Kidney tubule cell (primary cell): ENCODE measurements at regions not wholly inside any gene's neighbourhood (a gene's known extent, or its start where the extent isn't known, plus 50 kb on each side); places are given as distances from the start of the nearest gene placed in this dataset.
"Not testable (repeated sequence)": the region's sequence is repeated elsewhere in the genome, so short reads cannot be mapped to it uniquely, and the experiment has no call there.

Experiments
- DNase-seq: peaks from one replicate; pipeline ENCODE4 v3.0.0-alpha.2; 2018; ENCODE audit warnings: low spot score

DNA sequence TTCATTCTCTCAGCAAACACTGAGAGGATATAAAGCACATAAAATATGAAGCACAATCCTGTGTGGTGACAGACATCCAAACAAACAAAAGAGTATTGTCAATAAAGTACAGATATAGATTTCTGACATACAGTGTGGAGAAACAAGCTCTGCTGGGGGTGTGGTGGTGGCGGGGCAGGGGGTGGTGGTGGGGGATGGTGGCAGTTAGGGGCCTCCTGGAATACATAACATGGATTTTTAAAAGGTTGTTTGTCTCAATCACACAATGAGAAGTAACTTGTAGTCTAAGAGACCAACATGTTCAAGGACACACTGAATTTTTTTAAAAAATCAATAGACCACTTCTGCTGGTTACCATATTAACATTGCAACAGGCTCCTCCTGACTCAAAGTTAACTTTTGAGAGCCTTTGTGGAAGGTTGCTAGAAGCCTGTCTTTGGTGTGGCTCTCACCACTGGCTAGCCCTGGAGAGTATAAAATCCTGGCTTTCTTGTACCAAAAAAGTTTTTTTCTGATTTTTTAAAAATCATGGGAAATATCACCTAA, 1197.4 kb downstream of the SUCLG1 start:
- no peak for DNase-seq

DNA sequence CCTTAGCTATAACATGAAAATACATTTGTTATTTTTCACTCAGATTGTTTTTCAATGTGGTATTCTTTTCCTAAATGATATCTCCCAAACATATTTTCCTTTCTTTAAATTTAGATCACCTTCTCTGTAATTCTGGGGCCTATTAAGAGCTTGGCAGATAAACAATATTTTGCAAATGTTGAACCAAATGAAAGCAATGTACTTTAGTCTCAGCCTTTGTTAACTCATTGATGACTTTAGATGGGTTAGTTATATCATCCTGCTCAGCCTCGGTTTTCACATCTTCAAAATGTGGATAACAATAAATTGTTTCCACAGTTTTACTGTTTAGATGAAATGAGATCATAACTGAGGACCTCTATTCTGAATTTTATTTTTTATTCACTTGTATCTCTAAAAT, 1205.2 kb downstream of the SUCLG1 start:
- no peak for DNase-seq

DNA sequence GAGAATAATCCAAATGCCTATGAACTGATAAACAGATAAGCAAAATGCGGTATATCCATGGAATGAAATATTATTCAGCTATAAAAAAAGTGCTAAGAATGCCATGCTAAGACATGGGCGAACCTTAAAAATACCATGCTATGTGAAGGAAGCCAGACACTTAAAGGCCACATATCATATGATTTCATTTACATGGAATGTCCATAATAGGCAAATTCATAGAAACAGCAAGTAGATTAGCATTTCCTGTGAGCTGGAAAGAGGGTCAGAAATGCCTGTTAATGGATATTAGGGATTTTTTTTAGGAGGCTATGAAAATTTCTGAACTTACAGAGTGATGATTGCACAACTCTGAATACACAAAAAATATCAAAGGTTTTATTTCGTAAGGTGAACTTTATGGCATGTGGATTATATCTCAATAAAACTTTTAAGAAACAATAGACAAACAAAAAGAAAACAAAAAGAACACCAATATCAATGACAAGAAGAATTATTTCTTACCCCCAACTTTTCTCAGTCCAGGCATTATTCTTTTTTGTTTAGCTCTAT, 1207.7 kb downstream of the SUCLG1 start:
- DNase-seq = no peak

DNA sequence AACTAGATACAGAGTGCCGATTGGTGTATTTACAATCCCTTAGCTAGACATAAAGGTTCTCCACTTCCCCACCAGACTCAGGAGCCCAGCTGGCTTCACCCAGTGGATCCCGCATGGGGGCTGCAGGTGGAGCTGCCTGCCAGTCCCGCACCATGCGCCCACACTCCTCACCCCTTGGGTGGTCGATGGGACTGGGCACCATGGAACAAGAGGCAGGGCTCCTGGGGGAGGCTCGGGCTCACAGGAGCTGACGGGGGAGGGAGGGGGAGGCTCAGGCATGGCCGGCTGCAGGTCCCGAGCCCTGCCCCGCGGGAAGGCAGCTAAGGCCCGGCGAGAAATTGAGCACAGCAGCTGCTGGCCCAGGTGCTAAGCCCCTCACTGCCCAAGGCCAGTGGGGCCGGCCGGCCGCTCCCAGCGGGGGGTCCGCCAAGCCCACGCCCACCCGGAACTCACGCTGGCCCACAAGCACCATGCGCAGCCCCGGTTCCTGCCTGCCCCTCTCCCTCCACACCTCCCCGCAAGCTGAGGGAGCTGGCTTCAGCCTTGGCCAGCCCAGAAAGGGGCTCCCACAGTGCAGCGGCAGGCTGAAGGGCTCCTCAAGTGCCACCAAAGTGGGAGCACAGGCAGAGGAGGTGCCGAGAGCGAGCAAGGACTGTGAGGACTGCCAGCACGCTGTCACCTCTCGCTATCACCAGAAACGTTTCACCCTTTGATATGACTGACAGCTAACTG, 1213.1 kb downstream of the SUCLG1 start:
- not testable (repeated sequence) for DNase-seq

DNA sequence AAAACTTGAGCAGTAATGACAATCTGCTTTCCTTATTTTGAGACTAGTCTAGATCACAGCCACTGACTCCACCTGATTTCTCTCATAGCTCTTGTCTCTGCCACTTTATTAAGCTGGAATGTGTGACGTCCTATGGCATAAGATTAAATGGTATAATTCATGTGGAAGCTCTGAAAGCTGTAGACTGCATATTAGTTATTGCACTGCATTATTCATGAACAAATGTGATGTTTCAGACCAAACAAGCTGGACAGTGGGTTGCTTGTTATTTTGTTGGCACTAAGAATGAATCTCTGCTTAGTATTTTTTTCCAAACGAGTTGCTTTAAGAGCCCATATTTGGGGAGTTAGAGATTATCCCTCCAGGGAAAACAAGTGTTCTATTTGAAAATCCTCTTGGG, 1218.5 kb downstream of the SUCLG1 start:
- no peak for DNase-seq

DNA sequence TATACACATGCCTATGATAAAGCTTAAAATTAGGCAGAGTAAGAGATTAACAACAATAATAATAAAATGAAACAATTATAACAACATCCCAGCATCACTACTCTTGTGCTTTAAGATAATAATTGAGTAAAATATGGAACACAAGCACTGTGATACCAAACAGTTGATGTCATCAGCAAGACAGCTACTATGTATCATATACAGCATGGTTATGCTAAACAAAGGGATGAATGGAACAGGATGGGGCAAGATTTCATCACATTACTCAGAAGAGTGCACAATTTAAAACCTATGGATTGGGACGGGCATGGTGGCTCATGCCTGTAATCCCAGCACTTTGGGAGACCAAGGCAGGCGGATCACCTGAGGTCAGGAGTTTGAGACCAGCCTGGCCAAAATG, 1221.0 kb downstream of the SUCLG1 start:
- DNase-seq = no peak

DNA sequence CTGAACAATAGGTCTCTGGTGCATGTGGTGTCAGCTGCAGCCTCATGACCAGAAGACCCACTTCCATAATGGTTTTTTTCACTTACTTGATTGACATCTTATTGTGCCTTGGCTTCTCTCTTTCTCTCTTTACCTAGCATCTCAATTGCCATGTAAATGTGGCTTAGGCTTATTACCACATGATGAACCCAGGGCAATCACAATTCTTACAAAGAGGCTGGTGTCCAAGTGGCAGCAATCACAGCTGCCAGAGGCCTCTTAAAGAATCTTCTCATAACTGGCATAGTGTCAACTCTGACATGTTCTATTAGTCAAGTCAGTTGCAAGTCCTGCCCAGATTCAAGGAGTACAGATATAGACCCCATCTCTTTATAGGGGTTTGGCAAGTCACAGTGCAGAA, 1224.8 kb downstream of the SUCLG1 start:
- DNase-seq = no peak

DNA sequence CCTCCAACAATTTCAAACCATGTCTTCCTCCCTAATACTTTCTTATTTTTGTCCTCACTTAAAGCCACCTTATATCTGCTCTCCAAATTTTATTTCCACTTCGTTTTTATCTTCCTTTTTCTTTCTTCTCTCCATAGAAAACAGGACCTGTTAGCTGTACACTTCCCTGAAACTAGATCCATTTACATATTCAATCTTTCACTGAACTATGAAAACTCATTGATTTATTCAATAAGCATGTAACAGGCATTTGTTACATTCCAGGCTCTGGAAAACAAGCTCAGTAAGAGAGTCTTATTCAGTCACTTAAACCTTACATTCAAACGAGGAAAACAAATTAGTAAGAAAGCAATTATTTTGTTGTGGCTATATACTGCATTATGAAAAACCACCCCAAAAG, 1225.3 kb downstream of the SUCLG1 start:
- DNase-seq = no peak

DNA sequence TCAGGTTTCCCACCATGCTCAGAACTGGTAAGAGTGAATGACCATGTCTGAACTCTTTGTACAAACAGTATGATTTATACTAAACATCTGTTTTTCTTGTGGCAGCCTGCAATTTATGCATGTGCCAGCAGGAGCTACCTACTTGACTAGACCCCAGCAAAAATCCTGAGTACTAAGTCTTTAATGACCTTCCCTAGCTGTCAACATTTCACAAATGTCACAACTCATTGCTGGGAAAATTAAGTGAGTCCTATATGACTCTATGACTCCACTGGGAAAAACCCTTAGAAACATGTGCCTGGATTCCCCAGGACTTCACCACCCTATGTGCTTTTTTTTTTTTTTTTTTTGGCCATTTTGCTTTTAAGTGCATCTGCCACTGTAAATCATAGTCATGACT, 1225.8 kb downstream of the SUCLG1 start:
- peak; percentile 1 for DNase-seq

DNA sequence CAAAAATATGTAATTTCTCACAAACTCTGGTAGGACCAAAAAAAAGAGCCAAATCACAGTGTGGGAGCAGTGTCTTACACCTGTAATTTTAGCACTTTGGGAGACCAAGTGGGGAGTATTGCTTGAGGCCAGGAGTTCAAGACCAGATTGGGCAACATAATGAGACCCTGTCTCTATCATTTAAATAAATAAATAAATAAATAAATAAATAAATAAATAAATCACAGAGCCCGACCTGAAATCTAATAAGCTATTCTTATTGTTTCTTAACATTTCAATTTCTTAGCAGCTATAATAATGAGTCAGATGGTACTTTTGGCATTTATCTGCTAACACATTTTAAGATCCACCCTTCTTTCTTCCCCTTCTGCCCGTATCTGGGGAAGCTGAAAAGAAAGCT, 1229.6 kb downstream of the SUCLG1 start:
- DNase-seq = no peak

DNA sequence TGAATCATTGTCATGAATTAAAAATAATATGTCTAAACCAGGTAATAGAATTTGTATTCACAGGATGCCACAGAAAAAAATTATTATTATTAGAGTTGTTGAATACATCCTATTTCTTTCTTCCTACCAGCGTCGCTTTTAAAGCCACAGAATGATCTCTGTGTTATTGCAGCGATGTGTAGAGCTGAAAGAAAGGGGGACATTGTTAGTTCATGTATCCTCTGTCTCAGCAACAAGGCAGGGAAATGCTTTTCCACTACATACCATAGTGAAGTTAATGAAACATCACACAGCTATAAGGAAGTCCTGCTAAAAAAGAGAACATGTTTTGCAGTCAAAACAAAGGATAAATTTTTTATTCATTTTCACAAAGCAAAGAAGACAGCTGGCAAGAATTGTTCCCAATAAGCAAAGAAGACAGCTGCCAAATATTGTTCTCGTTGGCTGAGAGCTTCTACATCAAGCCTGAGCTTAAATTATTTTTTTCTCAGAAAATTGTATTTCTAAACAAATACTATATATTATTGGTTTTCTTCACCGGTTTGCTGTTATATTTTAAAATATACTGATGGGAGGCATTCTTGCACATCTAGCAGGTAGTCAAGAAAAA, 1234.4 kb downstream of the SUCLG1 start:
- DNase-seq = no peak

DNA sequence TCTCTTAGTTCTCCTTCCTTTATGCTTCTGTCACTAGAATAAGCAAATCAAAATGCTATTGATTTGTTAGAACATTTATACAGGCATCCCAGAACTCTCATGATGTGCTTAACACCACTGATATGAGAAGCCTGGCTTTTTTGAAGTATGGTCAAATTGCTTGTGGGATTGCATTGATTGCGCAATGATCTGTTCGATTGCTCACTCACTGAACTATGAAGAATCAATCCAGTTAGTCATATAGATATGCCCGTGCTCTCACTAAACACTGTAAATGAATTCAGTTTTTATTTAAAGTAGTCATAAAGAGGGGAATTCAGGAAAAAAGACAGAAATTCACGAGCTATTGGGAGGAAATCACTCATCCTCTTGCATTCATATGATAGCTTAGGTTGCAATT, 1237.8 kb downstream of the SUCLG1 start:
- DNase-seq = no peak

DNA sequence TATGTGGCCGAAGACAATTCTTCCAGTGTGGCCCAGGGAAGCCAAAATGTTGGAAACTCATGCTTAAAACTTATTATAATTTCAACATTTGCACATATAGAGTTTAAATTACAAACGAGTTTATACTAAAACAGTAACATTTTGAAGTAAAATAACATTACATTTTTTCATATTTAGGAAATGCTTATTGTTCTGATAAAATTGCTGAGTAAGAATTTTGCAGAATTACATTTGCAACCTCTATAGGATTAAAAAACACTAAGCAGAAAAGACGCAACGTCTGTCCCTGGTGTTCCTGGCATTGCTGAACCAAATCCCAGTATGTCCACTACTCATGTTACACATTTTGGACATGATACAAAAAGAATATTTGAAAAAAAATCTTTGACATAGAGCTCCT, 1241.2 kb downstream of the SUCLG1 start:
- DNase-seq = no peak

DNA sequence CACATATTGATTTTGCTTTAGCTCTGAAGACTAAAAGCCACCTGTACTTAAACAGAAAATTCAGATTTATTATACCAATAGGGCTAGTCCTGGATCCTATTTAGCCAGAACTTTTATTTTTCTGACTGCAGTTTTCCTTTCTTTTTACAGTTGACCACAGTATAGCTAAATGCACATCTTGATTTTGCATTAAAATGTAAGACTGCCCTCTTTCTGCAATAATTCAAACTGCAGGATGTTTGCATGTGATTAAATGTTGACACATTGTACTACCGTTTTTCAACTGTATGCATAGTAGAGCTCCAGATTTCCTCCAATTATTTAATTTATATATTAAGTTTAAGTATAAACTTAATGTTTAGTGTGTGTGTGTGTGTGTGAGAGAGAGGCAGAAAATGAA, 1262.9 kb downstream of the SUCLG1 start:
- DNase-seq = peak; percentile 61

DNA sequence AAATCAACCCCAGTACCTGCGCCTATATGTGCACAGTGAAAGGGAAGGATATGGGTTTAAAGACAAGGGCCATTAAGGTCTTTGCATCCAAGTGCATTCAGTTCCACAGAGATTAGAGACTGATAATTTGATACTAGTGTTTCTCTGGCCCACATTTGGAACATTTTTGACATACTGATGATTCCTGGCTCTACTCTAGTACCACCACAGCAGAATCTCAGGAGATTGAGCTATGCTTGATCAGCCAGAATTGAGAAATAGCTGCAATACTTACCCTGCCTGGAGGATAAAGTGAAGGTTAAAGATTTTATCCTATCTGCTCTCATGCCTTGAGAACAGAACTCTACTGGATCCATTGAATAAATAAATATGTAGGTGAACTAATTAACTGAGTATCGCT, 1267.8 kb downstream of the SUCLG1 start:
- no peak for DNase-seq

DNA sequence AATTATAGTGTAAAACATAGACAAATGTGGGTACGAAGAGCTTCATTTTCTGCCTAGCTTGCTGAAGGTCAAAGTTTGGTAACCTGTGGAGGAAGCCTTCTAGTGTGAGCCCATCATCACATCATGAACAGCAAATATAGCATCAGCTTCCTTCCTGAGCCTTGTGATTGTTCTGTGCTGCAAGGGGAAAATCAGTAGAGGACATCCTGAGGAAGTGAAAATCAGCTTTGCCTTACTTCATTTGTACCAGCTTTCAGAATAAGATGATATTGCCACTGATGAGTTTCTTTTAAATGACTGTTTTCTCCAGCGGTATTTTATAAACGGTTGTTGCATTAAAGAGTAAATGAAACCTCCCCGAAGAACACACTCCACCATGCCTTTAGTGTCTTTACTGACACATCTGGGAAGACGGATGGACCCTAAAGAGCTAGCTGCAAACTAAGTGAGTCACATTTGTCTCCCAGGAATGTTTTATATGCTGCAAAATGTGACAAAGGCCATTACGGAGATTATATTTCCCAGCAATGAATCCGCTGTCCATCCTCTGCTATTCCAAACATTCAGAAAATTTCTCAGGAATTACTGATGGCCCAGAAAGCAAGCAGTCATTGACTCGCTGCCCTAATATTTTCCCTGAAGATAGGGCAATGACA, 1272.8 kb downstream of the SUCLG1 start:
- peak; percentile 10 for DNase-seq

DNA sequence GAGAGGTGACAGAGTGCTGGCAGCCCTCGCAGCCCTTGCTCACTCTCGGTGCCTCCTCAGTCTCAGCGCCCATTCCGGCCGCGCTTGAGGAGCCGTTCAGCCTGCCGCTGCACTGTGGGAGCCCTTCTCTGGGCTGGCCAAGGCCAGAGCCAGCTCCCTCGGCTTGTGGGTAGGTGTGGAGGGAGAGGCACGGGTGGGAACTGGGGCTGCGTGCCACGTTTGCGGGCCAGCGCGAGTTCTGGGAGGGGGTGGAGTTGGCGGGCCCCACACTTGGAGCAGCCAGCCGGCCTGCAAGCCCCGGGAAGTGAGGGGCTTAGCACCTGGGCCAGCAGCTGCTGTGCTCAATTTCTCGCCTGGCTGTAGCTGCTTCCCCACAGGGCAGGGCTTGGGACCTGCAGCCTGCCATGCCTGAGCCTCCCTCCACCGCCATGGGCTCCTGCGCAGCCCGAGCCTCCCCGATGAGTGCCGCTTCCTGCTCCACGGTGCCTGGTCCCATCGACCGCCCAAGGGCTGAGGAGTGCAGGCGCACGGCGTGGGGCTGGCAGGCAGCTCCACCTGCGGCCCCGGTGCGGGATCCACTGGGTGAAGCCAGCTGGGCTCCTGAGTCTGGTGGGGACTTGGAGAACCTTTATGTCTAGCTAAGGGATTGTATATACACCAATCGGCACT, 1278.1 kb downstream of the SUCLG1 start:
- not testable (repeated sequence) for DNase-seq

DNA sequence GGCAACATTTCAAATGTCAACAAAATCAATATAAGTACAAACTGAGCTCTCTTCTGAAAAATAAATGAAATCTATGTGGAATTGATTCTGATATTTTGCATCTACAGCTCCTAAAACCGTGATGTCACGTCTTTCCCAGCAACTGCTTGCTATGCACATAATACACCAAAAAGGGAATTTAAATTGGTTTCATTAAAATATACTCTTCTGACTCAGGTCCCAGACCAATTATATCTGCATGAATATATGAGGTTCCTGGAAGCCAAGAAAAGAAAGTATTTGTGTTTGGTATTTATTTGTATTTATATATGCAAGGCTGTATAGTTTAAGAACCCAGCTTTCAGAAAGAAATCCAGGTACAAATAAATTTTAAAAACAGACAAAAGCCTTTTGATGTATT, 1282.5 kb downstream of the SUCLG1 start:
- DNase-seq = no peak

DNA sequence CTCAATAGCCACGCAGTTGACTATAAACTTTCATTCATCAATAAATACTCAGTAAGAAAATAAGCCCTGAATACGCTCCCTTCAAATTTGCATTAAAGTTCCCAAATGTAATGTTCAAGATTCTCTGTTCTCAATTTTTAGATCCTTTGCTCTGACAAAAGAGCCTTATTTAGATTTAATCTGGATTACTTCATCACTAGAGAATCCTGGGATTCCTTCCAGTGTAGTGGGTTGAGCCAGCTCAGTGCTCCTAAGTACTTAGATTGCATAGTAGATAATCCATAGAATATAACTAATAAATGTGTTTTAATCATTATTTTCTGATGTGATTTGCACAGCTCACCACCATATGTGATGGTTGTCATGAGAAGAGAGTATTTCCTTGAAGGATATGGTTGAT, 1286.2 kb downstream of the SUCLG1 start:
- DNase-seq = no peak

DNA sequence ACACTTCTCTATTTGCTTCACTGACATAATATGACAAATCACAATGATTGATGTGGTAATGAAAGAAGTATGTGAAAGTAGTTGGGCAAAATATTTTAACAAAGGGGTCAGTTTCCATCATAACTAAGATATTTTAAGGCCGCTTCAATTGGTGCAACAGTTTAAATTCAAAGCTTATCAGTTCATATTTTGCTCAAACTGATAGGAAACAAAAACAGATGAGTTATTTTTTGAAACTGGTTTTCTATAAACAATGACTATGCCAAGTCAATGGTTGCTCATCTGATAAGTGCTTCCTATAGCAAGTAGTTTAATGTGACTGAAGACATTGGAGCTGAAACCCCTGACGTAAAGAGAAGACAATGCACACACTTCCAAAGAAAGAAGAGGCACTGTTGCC, 1290.7 kb downstream of the SUCLG1 start:
- DNase-seq = peak; percentile 3

DNA sequence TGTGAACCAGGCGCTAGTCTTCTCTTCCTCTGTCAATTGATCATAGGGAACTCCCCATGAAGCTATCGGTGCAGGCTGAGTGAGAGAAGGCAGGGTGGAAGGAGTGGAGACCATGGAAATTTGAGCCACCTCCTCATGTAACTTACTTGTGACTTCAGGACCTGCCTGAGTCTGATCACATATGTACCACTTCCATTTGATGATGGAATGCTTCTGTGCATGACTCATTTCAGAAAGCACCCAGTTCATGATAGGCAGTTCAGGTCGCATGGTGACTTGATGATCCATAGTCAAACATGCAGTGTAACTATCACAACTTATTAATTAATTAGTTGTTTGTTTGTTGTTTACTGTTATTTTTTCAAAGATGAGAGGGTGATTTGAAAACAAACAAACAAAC, 1296.7 kb downstream of the SUCLG1 start:
- peak; percentile 53 for DNase-seq

DNA sequence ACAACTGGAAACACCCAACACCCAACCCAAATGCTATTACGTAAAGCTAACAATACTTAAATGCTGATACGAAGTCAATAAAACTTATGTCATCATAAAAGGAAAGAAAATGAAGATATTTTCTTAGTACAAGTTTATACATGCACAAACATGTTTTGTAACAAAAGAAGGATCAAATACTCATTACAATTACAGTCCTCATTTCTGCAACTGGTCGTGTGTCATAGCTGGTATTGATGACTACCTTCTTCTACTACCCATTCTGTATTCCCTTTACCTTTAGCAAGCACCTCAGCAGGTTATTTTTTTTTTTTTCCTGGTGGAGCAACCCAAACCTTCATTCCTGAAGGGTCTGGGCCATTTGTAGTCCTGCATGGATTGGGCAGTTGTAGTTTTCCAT, 1298.5 kb downstream of the SUCLG1 start:
- no peak for DNase-seq
